Smooth muscle cell (in vitro differentiated cells): ENCODE measurements at regions not wholly inside any gene's neighbourhood (a gene's known extent, or its start where the extent isn't known, plus 50 kb on each side); places are given as distances from the start of the nearest gene placed in this dataset.

Experiments used
- DNase-seq: peaks from one replicate; lab custom pipeline; 2025; ENCODE audit not compliant: unreplicated experiment; lab: John Stamatoyannopoulos, UW
- H2AFZ ChIP-seq: fragments of 200-600 bp; sonication (generic); 2 replicates; pipeline ENCODE4 v1.6.0; 2016; ENCODE audit warnings: antibody characterized with exemption, low read depth, mild to moderate bottlenecking
- H3F3A ChIP-seq: fragments of 200-600 bp; sonication (generic); 2 replicates; pipeline ENCODE4 v1.6.0; 2017; ENCODE audit warnings: antibody characterized with exemption, low read depth
- H3K27ac ChIP-seq: fragments of 200-600 bp; sonication (generic); 2 replicates; pipeline ENCODE4 v1.5.1; 2016; ENCODE audit warnings: low read depth, mild to moderate bottlenecking
- H3K27me3 ChIP-seq: fragments of 200-600 bp; sonication (generic); 2 replicates; pipeline ENCODE4 v1.6.1; 2016; ENCODE audit warnings: low read depth, mild to moderate bottlenecking
- H3K36me3 ChIP-seq: fragments of 200-600 bp; sonication (generic); 2 replicates; pipeline ENCODE4 v1.5.1; 2016; ENCODE audit warnings: low read depth
- H3K4me1 ChIP-seq: fragments of 200-600 bp; sonication (generic); 2 replicates; pipeline ENCODE4 v1.5.1; 2016; ENCODE audit warnings: low read depth
- H3K4me2 ChIP-seq: fragments of 200-600 bp; sonication (generic); 2 replicates; pipeline ENCODE4 v1.6.0; 2016; ENCODE audit warnings: mild to moderate bottlenecking
- H3K4me3 ChIP-seq: fragments of 200-600 bp; sonication (generic); 2 replicates; pipeline ENCODE4 v1.5.1; 2016; ENCODE audit warnings: mild to moderate bottlenecking
- H3K79me2 ChIP-seq: fragments of 200-600 bp; sonication (generic); 2 replicates; pipeline ENCODE4 v1.6.0; 2016; ENCODE audit warnings: low read depth, mild to moderate bottlenecking
- H3K9ac ChIP-seq: fragments of 200-600 bp; sonication (generic); 2 replicates; pipeline ENCODE4 v1.6.0; 2016; ENCODE audit warnings: low read depth
- H3K9me3 ChIP-seq: fragments of 200-600 bp; sonication (generic); replicated peaks from 2 replicates; pipeline ENCODE4 v1.5.1; 2016; ENCODE audit warnings: low read depth
- H4K20me1 ChIP-seq: fragments of 200-600 bp; sonication (generic); 2 replicates; pipeline ENCODE4 v1.6.0; 2016; ENCODE audit warnings: low read depth
- CTCF ChIP-seq: fragments of 200-600 bp; sonication (generic); IDR thresholded peaks from 2 replicates; pipeline ENCODE4 v1.5.1; 2017; ENCODE audit warnings: borderline replicate concordance, mild to moderate bottlenecking, antibody characterized with exemption; ENCODE audit not compliant: insufficient read depth, poor library complexity, severe bottlenecking
- WGBS: methylation state at CpG from one replicate; pipeline ENCODE4 v1.1.7; 2016; ENCODE audit warnings: low lambda C conversion rate; 5-methylcytosine and 5-hydroxymethylcytosine counted together

DNA sequence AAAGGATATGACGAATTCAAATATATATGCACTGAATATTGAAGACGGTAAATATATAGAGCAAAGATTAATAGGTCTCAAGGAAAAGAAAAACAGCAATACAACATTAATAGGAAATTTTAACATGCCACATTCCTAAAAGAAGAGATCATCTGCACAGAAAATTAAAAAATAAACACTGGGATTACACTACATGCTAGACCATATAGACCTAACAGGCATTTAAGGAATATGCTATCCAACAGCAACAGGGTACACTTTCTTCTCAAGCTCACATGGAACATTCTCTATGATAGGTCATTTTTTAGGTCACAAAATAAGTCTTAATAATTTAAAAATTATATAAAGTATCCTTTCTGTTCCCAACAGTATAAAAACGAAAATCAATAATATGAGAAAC, 1038.3 kb downstream of the KCNT2 start:
- no peaks in the 10 kb centered on the region for H4K20me1 ChIP-seq
- H2AFZ ChIP-seq, result no peak overlapping the region
- WGBS, result 69% methylated on average over 3 of the region's 3 CpGs
- H3K79me2 ChIP-seq, result no peaks in the 10 kb centered on the region
- H3F3A ChIP-seq, result no peaks in the 10 kb centered on the region
- H3K4me1 ChIP-seq, result no peaks in the 10 kb centered on the region
- H3K27me3 ChIP-seq, result no peaks in the 10 kb centered on the region
- DNase-seq, result no peak
- H3K36me3 ChIP-seq, result no peaks in the 10 kb centered on the region
- H3K9ac ChIP-seq, result no peak overlapping the region
- TF ChIP-seq CTCF, result no peak
- H3K27ac ChIP-seq, result no peak overlapping the region
- no peaks in the 10 kb centered on the region for H3K9me3 ChIP-seq
- no peak overlapping the region for H3K4me3 ChIP-seq
- H3K4me2 ChIP-seq, result no peak overlapping the region

DNA sequence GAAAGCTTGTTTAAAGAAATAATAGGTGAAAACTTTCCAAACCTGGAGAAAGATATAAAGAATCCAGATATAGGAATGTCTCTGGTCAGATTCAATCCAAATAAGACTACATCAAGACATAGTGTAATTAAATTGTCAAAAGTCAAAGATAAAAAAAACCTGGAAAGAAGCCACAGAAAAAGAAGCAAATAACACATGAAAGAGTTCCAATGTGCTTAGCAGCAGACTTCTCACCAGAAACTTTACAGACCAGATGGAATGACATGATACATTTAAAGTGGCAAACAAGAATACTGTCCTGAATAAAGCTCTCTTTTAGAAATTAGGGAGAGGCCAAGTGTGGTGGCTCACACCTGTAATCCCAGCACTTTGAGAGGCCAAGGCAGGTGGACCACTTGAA, 1039.9 kb downstream of the KCNT2 start:
- Histone ChIP-seq H3K4me2 (no peak overlapping the region), H3K27me3 (no peaks in the 10 kb centered on the region), H2AFZ (no peak overlapping the region), H3K27ac (no peak overlapping the region), H3K9me3 (no peaks in the 10 kb centered on the region), H3K4me3 (no peak overlapping the region), H3F3A (no peaks in the 10 kb centered on the region), H3K9ac (no peak overlapping the region), H3K4me1 (no peaks in the 10 kb centered on the region), H3K36me3 (no peaks in the 10 kb centered on the region), H3K79me2 (no peaks in the 10 kb centered on the region), H4K20me1 (no peaks in the 10 kb centered on the region)
- no peak for TF ChIP-seq CTCF
- DNase-seq, result no peak

GRCh38 chr1:195562074-195562473, 1046.2 kb downstream of the KCNT2 start:
- TF ChIP-seq CTCF, result no peak
- no peaks in the 10 kb centered on the region for H3K27me3 ChIP-seq
- no peaks in the 10 kb centered on the region for H3K36me3 ChIP-seq
- no peak overlapping the region for H3K27ac ChIP-seq
- no peaks in the 10 kb centered on the region for H3K4me1 ChIP-seq
- WGBS, result 93% methylated on average over 2 of the region's 2 CpGs
- H2AFZ ChIP-seq, result no peak overlapping the region
- no peaks in the 10 kb centered on the region for H3K9me3 ChIP-seq
- no peaks in the 10 kb centered on the region for H3K79me2 ChIP-seq
- no peak for DNase-seq
- H3F3A ChIP-seq, result no peaks in the 10 kb centered on the region
- no peak overlapping the region for H3K9ac ChIP-seq
- H3K4me2 ChIP-seq, result no peak overlapping the region
- H3K4me3 ChIP-seq, result no peak overlapping the region
- no peaks in the 10 kb centered on the region for H4K20me1 ChIP-seq

GRCh38 chr1:195550071-195550862, 1058.0 kb downstream of the KCNT2 start:
- TF ChIP-seq CTCF, result no peak
- H3K9me3 ChIP-seq, result no peaks in the 10 kb centered on the region
- H3K36me3 ChIP-seq, result no peaks in the 10 kb centered on the region
- no peak overlapping the region for H3K9ac ChIP-seq
- 95% methylated on average over 5 of the region's 5 CpGs for WGBS
- H3K4me3 ChIP-seq, result no peak overlapping the region
- no peak for DNase-seq
- H3K27ac ChIP-seq, result no peak overlapping the region
- H3K4me1 ChIP-seq, result no peaks in the 10 kb centered on the region
- no peak overlapping the region for H2AFZ ChIP-seq
- no peaks in the 10 kb centered on the region for H3F3A ChIP-seq
- no peak overlapping the region for H3K4me2 ChIP-seq
- no peaks in the 10 kb centered on the region for H3K79me2 ChIP-seq
- H3K27me3 ChIP-seq, result no peaks in the 10 kb centered on the region
- H4K20me1 ChIP-seq, result no peaks in the 10 kb centered on the region
